ENCODE measurements at regions not wholly inside any gene's neighbourhood (a gene's known extent, or its start where the extent isn't known, plus 50 kb on each side); places are given as distances from the start of the nearest gene placed in this dataset.

DNA sequence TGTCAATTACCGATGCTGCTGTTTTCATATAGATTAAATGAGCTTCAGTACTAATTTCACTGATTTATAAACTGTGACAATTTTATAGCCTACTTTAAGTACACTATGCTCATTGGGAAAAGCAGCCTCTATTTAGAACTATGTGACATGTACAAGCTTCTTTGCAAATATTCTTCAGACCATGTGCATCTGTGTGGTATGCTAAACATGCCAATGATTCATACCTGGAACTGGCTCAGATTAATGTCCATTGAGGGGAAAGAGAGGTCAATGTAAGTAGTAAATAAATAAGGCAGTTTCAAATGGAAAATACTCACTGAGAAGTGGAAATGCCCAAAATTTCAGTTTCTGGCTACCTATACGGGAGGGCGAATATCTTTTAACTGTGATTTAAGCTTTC is 777.7 kb downstream of the C6orf118 start:
- no peaks in the 10 kb centered on the region for H3K9me2 ChIP-seq (replicated peaks; ENCODE audit: insufficient read depth, low read length)
- H3K9me3 ChIP-seq (ENCODE audit: insufficient read depth, low read length), result no peaks in the 10 kb centered on the region
- no peak overlapping the region for H3K4me2 ChIP-seq (ENCODE audit: low read depth, low read length, poor library complexity, severe bottlenecking)
- H4K20me1 ChIP-seq (ENCODE audit: low read depth, low read length), result no peaks in the 10 kb centered on the region
- no peaks in the 10 kb centered on the region for H3K36me3 ChIP-seq (ENCODE audit: low read length)
- H3K4me3 ChIP-seq (ENCODE audit: insufficient read depth, low read length, poor library complexity, severe bottlenecking), result no peak overlapping the region
- H3K27ac ChIP-seq (ENCODE audit: low read depth, low read length), result no peak overlapping the region
- TF ChIP-seq, protein P1, sequence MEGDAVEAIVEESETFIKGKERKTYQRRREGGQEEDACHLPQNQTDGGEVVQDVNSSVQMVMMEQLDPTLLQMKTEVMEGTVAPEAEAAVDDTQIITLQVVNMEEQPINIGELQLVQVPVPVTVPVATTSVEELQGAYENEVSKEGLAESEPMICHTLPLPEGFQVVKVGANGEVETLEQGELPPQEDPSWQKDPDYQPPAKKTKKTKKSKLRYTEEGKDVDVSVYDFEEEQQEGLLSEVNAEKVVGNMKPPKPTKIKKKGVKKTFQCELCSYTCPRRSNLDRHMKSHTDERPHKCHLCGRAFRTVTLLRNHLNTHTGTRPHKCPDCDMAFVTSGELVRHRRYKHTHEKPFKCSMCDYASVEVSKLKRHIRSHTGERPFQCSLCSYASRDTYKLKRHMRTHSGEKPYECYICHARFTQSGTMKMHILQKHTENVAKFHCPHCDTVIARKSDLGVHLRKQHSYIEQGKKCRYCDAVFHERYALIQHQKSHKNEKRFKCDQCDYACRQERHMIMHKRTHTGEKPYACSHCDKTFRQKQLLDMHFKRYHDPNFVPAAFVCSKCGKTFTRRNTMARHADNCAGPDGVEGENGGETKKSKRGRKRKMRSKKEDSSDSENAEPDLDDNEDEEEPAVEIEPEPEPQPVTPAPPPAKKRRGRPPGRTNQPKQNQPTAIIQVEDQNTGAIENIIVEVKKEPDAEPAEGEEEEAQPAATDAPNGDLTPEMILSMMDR (IDR thresholded peaks at IDR 0.05; ENCODE audit: insufficient read depth, low read length, poor library complexity, severe bottlenecking), result no peak
- no peak for TF ChIP-seq EZH2phosphoT487 (conservative IDR thresholded peaks at IDR 0.05; ENCODE audit: low read length)
- no peaks in the 10 kb centered on the region for H3K27me3 ChIP-seq (ENCODE audit: low read length)
- no peaks in the 10 kb centered on the region for H3K79me2 ChIP-seq (ENCODE audit: insufficient read depth, low read length)
- no peak overlapping the region for H3K9ac ChIP-seq (ENCODE audit: low read length)
- H2AFZ ChIP-seq (ENCODE audit: low read depth, low read length, severe bottlenecking), result no peak overlapping the region
- no peaks in the 10 kb centered on the region for H3F3A ChIP-seq (ENCODE audit: insufficient read depth)

DNA sequence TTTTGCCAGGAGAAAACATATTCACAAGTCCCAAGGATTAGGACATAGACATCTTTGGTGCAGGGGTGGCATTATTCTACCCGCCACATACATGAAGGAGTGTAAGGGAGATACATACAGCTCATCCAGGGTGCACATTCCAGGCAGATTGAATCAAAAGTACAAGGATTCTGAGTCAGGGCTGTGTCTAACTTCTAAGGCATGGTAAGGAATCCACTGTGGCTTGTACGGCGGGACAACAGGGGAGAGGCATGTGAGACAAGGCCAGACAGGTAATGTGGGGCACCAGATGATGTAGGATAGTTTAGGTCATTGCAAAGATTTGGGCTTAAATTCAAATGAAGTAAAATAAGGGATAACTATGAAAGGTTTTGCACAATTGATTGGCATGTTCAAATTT is 780.9 kb downstream of the C6orf118 start:
- TF ChIP-seq, protein P1 (IDR thresholded peaks at IDR 0.05; ENCODE audit: insufficient read depth, low read length, poor library complexity, severe bottlenecking), result no peak
- TF ChIP-seq EZH2phosphoT487 (conservative IDR thresholded peaks at IDR 0.05; ENCODE audit: low read length), result no peak
- H3K4me2 ChIP-seq (ENCODE audit: low read depth, low read length, poor library complexity, severe bottlenecking), result no peak overlapping the region
- no peaks in the 10 kb centered on the region for H3K27me3 ChIP-seq (ENCODE audit: low read length)
- no peak overlapping the region for H2AFZ ChIP-seq (ENCODE audit: low read depth, low read length, severe bottlenecking)
- no peaks in the 10 kb centered on the region for H4K20me1 ChIP-seq (ENCODE audit: low read depth, low read length)
- H3K9me2 ChIP-seq (replicated peaks; ENCODE audit: insufficient read depth, low read length), result no peaks in the 10 kb centered on the region
- no peak overlapping the region for H3K9ac ChIP-seq (ENCODE audit: low read length)
- H3K36me3 ChIP-seq (ENCODE audit: low read length), result no peaks in the 10 kb centered on the region
- no peaks in the 10 kb centered on the region for H3K9me3 ChIP-seq (ENCODE audit: insufficient read depth, low read length)
- no peaks in the 10 kb centered on the region for H3K79me2 ChIP-seq (ENCODE audit: insufficient read depth, low read length)
- H3K27ac ChIP-seq (ENCODE audit: low read depth, low read length), result no peak overlapping the region
- H3F3A ChIP-seq (ENCODE audit: insufficient read depth), result no peaks in the 10 kb centered on the region
- no peak overlapping the region for H3K4me3 ChIP-seq (ENCODE audit: insufficient read depth, low read length, poor library complexity, severe bottlenecking)

DNA sequence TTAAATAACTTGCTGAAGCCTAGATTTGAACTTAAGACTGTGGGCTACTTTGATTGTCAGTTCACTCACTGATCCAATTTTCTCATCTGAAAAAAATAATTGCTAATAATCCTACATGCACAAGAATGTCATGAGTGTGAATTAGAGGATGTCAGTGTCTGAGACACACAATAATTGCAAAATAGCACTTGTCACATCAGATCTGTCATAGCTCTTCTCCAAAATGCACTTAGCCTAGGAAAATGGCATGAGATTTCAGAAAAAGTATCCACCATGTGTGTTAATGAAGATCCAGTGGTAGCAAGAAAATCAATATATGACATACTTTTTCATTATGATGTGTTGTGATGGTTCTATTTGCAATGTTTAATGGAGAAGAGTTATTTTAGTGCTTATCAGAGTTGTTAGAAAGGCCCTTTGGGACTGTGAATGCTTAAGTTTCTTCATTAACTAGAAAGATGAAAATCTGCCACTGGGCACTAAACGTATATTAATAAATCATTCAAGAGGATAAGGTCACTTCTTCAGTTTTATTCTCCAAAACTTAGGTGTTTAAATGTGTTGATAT is 786.2 kb downstream of the C6orf118 start:
- Histone ChIP-seq H3K79me2 (ENCODE audit: insufficient read depth, low read length) (no peaks in the 10 kb centered on the region), H3K27ac (ENCODE audit: low read depth, low read length) (no peak overlapping the region), H3K9me2 (replicated peaks; ENCODE audit: insufficient read depth, low read length) (no peaks in the 10 kb centered on the region), H3K9ac (ENCODE audit: low read length) (no peak overlapping the region), H3K27me3 (ENCODE audit: low read length) (no peaks in the 10 kb centered on the region), H3K9me3 (ENCODE audit: insufficient read depth, low read length) (no peaks in the 10 kb centered on the region), H3F3A (ENCODE audit: insufficient read depth) (no peaks in the 10 kb centered on the region), H3K4me2 (ENCODE audit: low read depth, low read length, poor library complexity, severe bottlenecking) (no peak overlapping the region), H2AFZ (ENCODE audit: low read depth, low read length, severe bottlenecking) (no peak overlapping the region), H4K20me1 (ENCODE audit: low read depth, low read length) (no peaks in the 10 kb centered on the region), H3K36me3 (ENCODE audit: low read length) (no peaks in the 10 kb centered on the region), H3K4me3 (ENCODE audit: insufficient read depth, low read length, poor library complexity, severe bottlenecking) (no peak overlapping the region)
- TF ChIP-seq EZH2phosphoT487 (conservative IDR thresholded peaks at IDR 0.05; ENCODE audit: low read length), result no peak
- TF ChIP-seq, protein P1 (IDR thresholded peaks at IDR 0.05; ENCODE audit: insufficient read depth, low read length, poor library complexity, severe bottlenecking), result no peak
